A549 (cell line): ENCODE measurements at regions not wholly inside any gene's neighbourhood (a gene's known extent, or its start where the extent isn't known, plus 50 kb on each side); places are given as distances from the start of the nearest gene placed in this dataset.

Experiments used
- EHF ChIP-seq: fragments of 250-450 bp; sonication (Bioruptor Pico); IDR thresholded peaks from 2 replicates; pipeline ENCODE4 v1.5.0; 2020; ENCODE audit warnings: mild to moderate bottlenecking
- HES2 ChIP-seq: fragments of >200 bp; sonication (Bioruptor Twin); formaldehyde crosslinking; IDR thresholded peaks from 2 replicates; pipeline ENCODE4 v1.6.1; 2016
- POLR2A ChIP-seq: IDR thresholded peaks from 2 replicates; pipeline ENCODE4 v1.6.1; 2012; ENCODE audit warnings: mild to moderate bottlenecking, low read length
- RFX5 ChIP-seq: fragments of 450-650 bp; IDR thresholded peaks from 2 replicates; pipeline ENCODE4 v1.7.1; 2014; ENCODE audit warnings: antibody characterized with exemption, mild to moderate bottlenecking, moderate library complexity
- TF ChIP-seq, protein P1 (sequence below): fragments of >200 bp; sonication (Bioruptor Twin); formaldehyde crosslinking; IDR thresholded peaks from 3 replicates; pipeline ENCODE4 v1.5.1; 2016

DNA sequence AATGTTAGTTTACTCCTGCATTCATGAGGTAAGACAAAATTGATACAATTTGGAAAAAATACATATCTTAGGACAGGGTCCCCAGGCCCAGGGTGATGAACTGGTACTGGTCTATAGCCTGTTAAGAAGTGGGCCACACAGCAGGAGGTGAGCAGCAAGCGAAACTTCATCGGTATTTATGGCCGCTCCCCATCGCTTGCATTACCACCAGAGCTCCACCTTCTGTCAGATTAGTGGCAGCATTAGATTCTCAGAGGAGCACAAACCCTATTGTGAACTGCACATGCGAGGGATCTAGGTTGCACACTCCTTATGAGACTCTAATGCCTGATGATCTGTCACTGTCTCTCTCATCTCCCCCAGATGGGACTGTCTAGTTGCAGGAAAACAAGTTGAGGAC lies 880.6 kb downstream of the MCTP2 start:
- TF ChIP-seq, protein P1, sequence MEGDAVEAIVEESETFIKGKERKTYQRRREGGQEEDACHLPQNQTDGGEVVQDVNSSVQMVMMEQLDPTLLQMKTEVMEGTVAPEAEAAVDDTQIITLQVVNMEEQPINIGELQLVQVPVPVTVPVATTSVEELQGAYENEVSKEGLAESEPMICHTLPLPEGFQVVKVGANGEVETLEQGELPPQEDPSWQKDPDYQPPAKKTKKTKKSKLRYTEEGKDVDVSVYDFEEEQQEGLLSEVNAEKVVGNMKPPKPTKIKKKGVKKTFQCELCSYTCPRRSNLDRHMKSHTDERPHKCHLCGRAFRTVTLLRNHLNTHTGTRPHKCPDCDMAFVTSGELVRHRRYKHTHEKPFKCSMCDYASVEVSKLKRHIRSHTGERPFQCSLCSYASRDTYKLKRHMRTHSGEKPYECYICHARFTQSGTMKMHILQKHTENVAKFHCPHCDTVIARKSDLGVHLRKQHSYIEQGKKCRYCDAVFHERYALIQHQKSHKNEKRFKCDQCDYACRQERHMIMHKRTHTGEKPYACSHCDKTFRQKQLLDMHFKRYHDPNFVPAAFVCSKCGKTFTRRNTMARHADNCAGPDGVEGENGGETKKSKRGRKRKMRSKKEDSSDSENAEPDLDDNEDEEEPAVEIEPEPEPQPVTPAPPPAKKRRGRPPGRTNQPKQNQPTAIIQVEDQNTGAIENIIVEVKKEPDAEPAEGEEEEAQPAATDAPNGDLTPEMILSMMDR: no peak
- no peak for TF ChIP-seq POLR2A
- TF ChIP-seq HES2: no peak
- TF ChIP-seq RFX5: no peak
- TF ChIP-seq EHF: no peak
